GM12878 (cell line): ENCODE measurements at regions not wholly inside any gene's neighbourhood (a gene's known extent, or its start where the extent isn't known, plus 50 kb on each side); places are given as distances from the start of the nearest gene placed in this dataset.

ENCODE experiments used
- EGR1 ChIP-seq, 2 experiments: IDR thresholded peaks; 1 replicate in 1 of 2; 2 replicates in 1 of 2; pipeline ENCODE4 v1.6.1; 2011 to 2012; ENCODE audit warnings: low read depth in 2 of 2, low read length in 2 of 2, borderline replicate concordance in 1 of 2, mild to moderate bottlenecking in 1 of 2, moderate library complexity in 1 of 2
- HCFC1 ChIP-seq: fragments of 150-350 bp; IDR thresholded peaks from 2 replicates; pipeline ENCODE4 v1.6.1; 2014; ENCODE audit warnings: low read length
- NFYA ChIP-seq: IDR thresholded peaks from 2 replicates; pipeline ENCODE4 v1.6.1; 2011; ENCODE audit warnings: low read depth, mild to moderate bottlenecking, low read length, improper control_type of control experiment, borderline replicate concordance
- POLR2AphosphoS5 ChIP-seq: IDR thresholded peaks from 2 replicates; pipeline ENCODE4 v1.6.1; 2011; ENCODE audit warnings: mild to moderate bottlenecking, low read length, inconsistent platforms
- SIN3A ChIP-seq: IDR thresholded peaks from 2 replicates; pipeline ENCODE4 v1.6.1; 2012; ENCODE audit warnings: low read depth, low read length, improper control_type of control experiment
- SIX5 ChIP-seq: IDR thresholded peaks from 2 replicates; pipeline ENCODE4 v1.6.1; 2011; ENCODE audit warnings: mild to moderate bottlenecking, low read depth, low read length, moderate library complexity; ENCODE audit not compliant: severe bottlenecking
- TF ChIP-seq, protein P1 (sequence below): IDR thresholded peaks from 2 replicates; pipeline ENCODE4 v1.6.1; 2012; ENCODE audit warnings: low read depth, low read length, improper control_type of control experiment

DNA sequence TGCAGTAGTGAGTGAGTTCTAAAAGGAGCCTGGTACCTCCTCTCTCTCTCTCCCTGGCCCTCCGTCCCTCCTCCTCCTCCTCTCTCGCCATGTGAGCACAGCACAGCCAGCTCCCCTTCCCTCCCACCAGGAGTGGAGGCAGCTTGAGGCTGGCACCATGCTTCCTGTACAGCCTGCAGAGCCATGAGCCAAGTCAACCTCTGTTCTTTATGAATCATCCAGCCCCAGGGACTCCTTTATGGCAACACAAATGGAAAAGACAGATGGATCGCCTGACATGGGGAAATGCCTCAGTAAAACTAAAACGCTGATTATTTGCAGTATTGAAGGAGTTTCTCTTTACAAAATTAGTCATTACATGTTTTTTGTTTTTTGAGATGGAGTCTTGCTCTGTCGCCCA lies 233.7 kb upstream of the ARID1B start:
- no peak for TF ChIP-seq EGR1 (IDR thresholded peaks at IDR 0.05; ENCODE audit: borderline replicate concordance in 1 of 2, low read depth in 2 of 2, low read length in 2 of 2)
- no peak for TF ChIP-seq HCFC1
- no peak for TF ChIP-seq POLR2AphosphoS5
- TF ChIP-seq NFYA, result no peak
- TF ChIP-seq SIX5, result no peak
- TF ChIP-seq, protein P1, sequence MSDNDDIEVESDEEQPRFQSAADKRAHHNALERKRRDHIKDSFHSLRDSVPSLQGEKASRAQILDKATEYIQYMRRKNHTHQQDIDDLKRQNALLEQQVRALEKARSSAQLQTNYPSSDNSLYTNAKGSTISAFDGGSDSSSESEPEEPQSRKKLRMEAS, result no peak
- TF ChIP-seq SIN3A, result no peak
